Upper lobe of left lung (tissue), 6 donors: ENCODE measurements at regions not wholly inside any gene's neighbourhood (a gene's known extent, or its start where the extent isn't known, plus 50 kb on each side); places are given as distances from the start of the nearest gene placed in this dataset.
A peak's percentile ranks its signal among the peaks of the same experiment; 100 is the strongest.

Source experiments
- ATAC-seq, 2 donors: fragments of 200-7000 bp; cut with Tn5 transposase; one replicate each; pipeline ENCODE4 v1.9.1; 2022; ENCODE audit warnings: mild to moderate bottlenecking in 2 of 2, moderate library complexity in 2 of 2; ENCODE audit not compliant: low FRiP score in 2 of 2
- DNase-seq, 2 donors: peaks; one replicate each; pipeline ENCODE4 v3.0.0-alpha.2; 2019 to 2020
- H3K27ac ChIP-seq, 4 donors: fragments of 200-600 bp; sonication (generic); one replicate each; pipeline ENCODE4 v1.5.1; 2016 to 2019
- H3K27me3 ChIP-seq, 4 donors: fragments of 200-600 bp; sonication (generic); one replicate each; pipeline ENCODE4 v1.5.1; 2017 to 2019
- H3K36me3 ChIP-seq, 4 donors: fragments of 200-600 bp; sonication (generic); one replicate each; pipeline ENCODE4 v1.5.1; 2016 to 2019
- H3K4me1 ChIP-seq, 4 donors: fragments of 200-600 bp; sonication (generic); one replicate each; pipeline ENCODE4 v1.5.1; 2018 to 2019
- H3K4me3 ChIP-seq, 4 donors: fragments of 200-600 bp; sonication (generic); one replicate each; pipeline ENCODE4 v1.5.1; 2017 to 2019; ENCODE audit warnings: mild to moderate bottlenecking in 2 of 4, moderate library complexity in 1 of 4
- H3K9me3 ChIP-seq, 4 donors: fragments of 200-600 bp; sonication (generic); one replicate each; pipeline ENCODE4 v1.5.1; 2018 to 2019
- CTCF ChIP-seq, 6 experiments: fragments of 450-650 bp in 4 of 6; fragments of 200-600 bp in 2 of 6; sonication (generic) in 2 of 6; IDR thresholded peaks; one replicate each; pipeline ENCODE4 v1.5.1; 2016 to 2019; ENCODE audit warnings: antibody characterized with exemption in 6 of 6
- EP300 ChIP-seq, 4 donors: sonication (generic); formaldehyde crosslinking; IDR thresholded peaks; one replicate each; pipeline ENCODE4 v1.5.1; 2017; ENCODE audit warnings: antibody characterized with exemption in 4 of 4, control low read depth in 2 of 4
- POLR2A ChIP-seq, 4 donors: fragments of 450-650 bp; IDR thresholded peaks; one replicate each; pipeline ENCODE4 v1.5.1; 2016 to 2017; ENCODE audit warnings: antibody characterized with exemption in 4 of 4, mild to moderate bottlenecking in 2 of 4
- POLR2AphosphoS5 ChIP-seq, 2 donors: sonication (generic); formaldehyde crosslinking; IDR thresholded peaks; one replicate each; pipeline ENCODE4 v1.5.1; 2017; ENCODE audit warnings: antibody characterized with exemption in 2 of 2
- WGBS, 2 donors: methylation state at CpG; one replicate each; pipeline ENCODE4 v1.1.5; 2017 to 2018; 5-methylcytosine and 5-hydroxymethylcytosine counted together
- donor health status: DM: no; HTN: no; CAD: no; lungs with moderate emphysema.
- donor health status: DM: no; HTN: yes; CAD: no; lungs with severe emphysema.

GRCh38 chr17:70668276-70668937, 499.1 kb downstream of the KCNJ2 start:
- ATAC-seq (no peak), DNase-seq (no peak)
- H3K27ac ChIP-seq, result no peak overlapping the region
- no peaks in the 10 kb centered on the region for H3K36me3 ChIP-seq
- H3K4me1 ChIP-seq, result no peaks in the 10 kb centered on the region
- WGBS, 2 donors, result 94% methylated on average over 10 of the region's 10 CpGs
- no peaks in the 10 kb centered on the region for H3K9me3 ChIP-seq
- TF ChIP-seq CTCF (IDR thresholded peaks at IDR 0.05) (no peak), POLR2A (IDR thresholded peaks at IDR 0.05) (no peak), EP300 (IDR thresholded peaks at IDR 0.05) (no peak), POLR2AphosphoS5 (IDR thresholded peaks at IDR 0.05) (no peak)
- H3K27me3 ChIP-seq, result no peaks in the 10 kb centered on the region
- no peak overlapping the region for H3K4me3 ChIP-seq

GRCh38 chr17:70668938-70669778, 499.8 kb downstream of the KCNJ2 start:
- no peak overlapping the region for H3K27ac ChIP-seq
- H3K27me3 ChIP-seq, result no peaks in the 10 kb centered on the region
- TF ChIP-seq EP300 (IDR thresholded peaks at IDR 0.05), result no peak
- no peak for TF ChIP-seq CTCF (IDR thresholded peaks at IDR 0.05)
- TF ChIP-seq POLR2AphosphoS5 (IDR thresholded peaks at IDR 0.05), result no peak
- no peak for TF ChIP-seq POLR2A (IDR thresholded peaks at IDR 0.05)
- WGBS, 2 donors, result 97% methylated on average over 10 to 13 of the region's 13 CpGs
- peak in 1 of 2 donors; percentile 19 for DNase-seq
- no peaks in the 10 kb centered on the region for H3K9me3 ChIP-seq
- H3K4me3 ChIP-seq, result no peak overlapping the region
- peak in 1 of 2 donors; percentile 15 for ATAC-seq
- no peaks in the 10 kb centered on the region for H3K4me1 ChIP-seq
- no peaks in the 10 kb centered on the region for H3K36me3 ChIP-seq

- H3K9me3 ChIP-seq, result no peaks in the 10 kb centered on the region
- no peak for TF ChIP-seq POLR2A (IDR thresholded peaks at IDR 0.05)
- TF ChIP-seq CTCF (IDR thresholded peaks at IDR 0.05), result no peak
- TF ChIP-seq POLR2AphosphoS5 (IDR thresholded peaks at IDR 0.05), result no peak
- no peak for TF ChIP-seq EP300 (IDR thresholded peaks at IDR 0.05)
- no peaks in the 10 kb centered on the region for H3K27me3 ChIP-seq
- H3K36me3 ChIP-seq, result no peaks in the 10 kb centered on the region
- WGBS, 2 donors, result 75 to 86% methylated on average over 2 of the region's 2 CpGs
- DNase-seq (no peak), ATAC-seq (no peak)
- no peak overlapping the region for H3K27ac ChIP-seq
- no peak overlapping the region for H3K4me3 ChIP-seq
- H3K4me1 ChIP-seq, result no peaks in the 10 kb centered on the region
Observed at GRCh38 chr17:70674061-70674460, 504.7 kb downstream of the KCNJ2 start.

GRCh38 chr17:70675070-70675590, 505.8 kb downstream of the KCNJ2 start:
- TF ChIP-seq POLR2A (IDR thresholded peaks at IDR 0.05) (no peak), CTCF (IDR thresholded peaks at IDR 0.05) (no peak), EP300 (IDR thresholded peaks at IDR 0.05) (no peak), POLR2AphosphoS5 (IDR thresholded peaks at IDR 0.05) (no peak)
- H3K9me3 ChIP-seq, result no peaks in the 10 kb centered on the region
- H3K27me3 ChIP-seq, result no peaks in the 10 kb centered on the region
- DNase-seq (no peak), ATAC-seq (no peak)
- H3K36me3 ChIP-seq, result no peaks in the 10 kb centered on the region
- H3K4me3 ChIP-seq, result no peak overlapping the region
- H3K27ac ChIP-seq, result no peak overlapping the region
- H3K4me1 ChIP-seq, result no peaks in the 10 kb centered on the region
- 78 to 80% methylated on average over 5 of the region's 5 CpGs for WGBS, 2 donors
